Left ventricle myocardium inferior (tissue), 1 donor: ENCODE measurements at regions not wholly inside any gene's neighbourhood (a gene's known extent, or its start where the extent isn't known, plus 50 kb on each side); places are given as distances from the start of the nearest gene placed in this dataset.

Experiments
- DNase-seq: peaks from one replicate; pipeline ENCODE4 v3.0.0-alpha.2; 2020
- H3K27ac ChIP-seq: fragments of 200-600 bp; replicated peaks from 2 replicates; pipeline ENCODE4 v1.8.0; 2021
- H3K27me3 ChIP-seq: fragments of 200-600 bp; 2 replicates; pipeline ENCODE4 v1.8.0; 2021; ENCODE audit warnings: low read depth
- H3K36me3 ChIP-seq: fragments of 200-600 bp; 2 replicates; pipeline ENCODE4 v1.8.0; 2021
- H3K4me1 ChIP-seq: fragments of 200-600 bp; 2 replicates; pipeline ENCODE4 v1.8.0; 2021
- H3K4me3 ChIP-seq: fragments of 200-600 bp; 2 replicates; pipeline ENCODE4 v1.8.0; 2021; ENCODE audit warnings: mild to moderate bottlenecking, moderate library complexity
- H3K9me3 ChIP-seq: fragments of 200-600 bp; replicated peaks from 2 replicates; pipeline ENCODE4 v1.8.0; 2021
- CTCF ChIP-seq: fragments of 200-600 bp; IDR thresholded peaks from 2 replicates; pipeline ENCODE4 v1.8.0; 2021; ENCODE audit warnings: antibody characterized with exemption, mild to moderate bottlenecking, borderline replicate concordance
- intact Hi-C: fragments of 100-400 bp; cut with micrococcal nuclease; formaldehyde crosslinking; loops from one replicate; pipeline ENCODE4 v1.11.0; 2022
- donor health status: DM: no; HTN: yes; CAD: no; lungs with severe emphysema.

GRCh38 chr6:3610921-3611320 lies 140.6 kb downstream of the PXDC1 start:
- H3K27me3 ChIP-seq: peaks cover 41% of the 10 kb centered on the region
- no peaks in the 10 kb centered on the region for H3K4me1 ChIP-seq
- TF ChIP-seq CTCF: no peak
- H3K9me3 ChIP-seq: no peaks in the 10 kb centered on the region
- H3K27ac ChIP-seq: no peak overlapping the region
- DNase-seq: no peak
- intact Hi-C loops: no loop called here
- H3K36me3 ChIP-seq: no peaks in the 10 kb centered on the region
- no peak overlapping the region for H3K4me3 ChIP-seq

GRCh38 chr6:3610206-3610605 lies 141.3 kb downstream of the PXDC1 start:
- intact Hi-C loops: no loop called here
- Histone ChIP-seq H3K36me3 (no peaks in the 10 kb centered on the region), H3K27me3 (peaks cover 41% of the 10 kb centered on the region), H3K27ac (no peak overlapping the region), H3K4me1 (no peaks in the 10 kb centered on the region), H3K4me3 (no peak overlapping the region), H3K9me3 (no peaks in the 10 kb centered on the region)
- no peak for DNase-seq
- TF ChIP-seq CTCF: no peak

GRCh38 chr6:3609388-3609787 lies 142.1 kb downstream of the PXDC1 start:
- Histone ChIP-seq H3K36me3 (no peaks in the 10 kb centered on the region), H3K4me1 (no peaks in the 10 kb centered on the region), H3K4me3 (no peak overlapping the region), H3K27me3 (peaks cover 46% of the 10 kb centered on the region), H3K9me3 (no peaks in the 10 kb centered on the region), H3K27ac (no peak overlapping the region)
- intact Hi-C loops: no loop called here
- no peak for DNase-seq
- TF ChIP-seq CTCF: no peak

DNA sequence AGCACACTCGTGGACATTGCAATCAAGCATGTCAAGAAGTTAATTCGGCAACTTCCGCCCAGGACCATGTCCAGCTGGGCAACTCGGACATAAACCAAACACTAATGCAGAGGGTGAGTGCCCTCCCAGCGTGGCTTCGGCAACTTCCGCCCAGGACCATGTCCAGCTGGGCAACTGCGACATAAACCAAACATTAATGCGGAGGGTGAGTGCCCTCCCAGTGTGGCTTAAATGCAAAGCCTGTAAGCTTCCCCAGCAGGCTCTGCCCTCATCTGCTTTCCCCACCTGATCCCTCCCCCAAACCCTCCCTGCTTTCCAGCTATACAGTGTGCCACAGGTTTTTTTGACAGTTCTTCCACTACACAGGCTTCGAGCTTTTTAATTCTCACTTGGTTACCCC lies 143.4 kb downstream of the PXDC1 start:
- Histone ChIP-seq H3K27ac (no peak overlapping the region), H3K4me1 (no peaks in the 10 kb centered on the region)
- TF ChIP-seq CTCF: no peak

DNA sequence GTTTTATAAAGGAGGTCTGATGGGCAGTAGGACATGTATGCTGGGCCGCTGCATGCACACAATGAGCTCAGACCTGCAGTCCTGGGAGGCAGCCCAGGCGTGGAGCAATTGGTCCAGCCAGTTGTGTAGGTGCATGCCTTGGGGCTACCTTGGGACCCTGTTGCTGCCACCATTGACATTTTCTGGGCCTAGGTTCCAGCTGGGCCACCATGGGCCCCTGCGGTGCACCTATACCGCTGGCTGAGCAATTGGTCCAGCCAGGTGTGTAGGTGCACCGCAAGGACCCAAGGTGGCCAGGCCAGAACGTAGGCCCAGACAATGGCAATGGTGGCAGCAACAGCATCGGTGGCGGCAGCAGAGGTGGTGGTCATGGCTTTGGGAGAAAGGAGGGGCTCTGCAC lies 143.9 kb downstream of the PXDC1 start:
- no peak for TF ChIP-seq CTCF

More for the DNA sequence above, 143.4 kb downstream of the PXDC1 start:
- H3K27me3 ChIP-seq: peaks cover 47% of the 10 kb centered on the region
- no peak for DNase-seq
- intact Hi-C loops: no loop called here
- H3K9me3 ChIP-seq: no peaks in the 10 kb centered on the region
- no peak overlapping the region for H3K4me3 ChIP-seq
- H3K36me3 ChIP-seq: no peaks in the 10 kb centered on the region

GRCh38 chr6:3607171-3607570 lies 144.3 kb downstream of the PXDC1 start:
- no peak for DNase-seq
- H3K36me3 ChIP-seq: no peaks in the 10 kb centered on the region
- no peaks in the 10 kb centered on the region for H3K4me1 ChIP-seq
- no peak overlapping the region for H3K4me3 ChIP-seq
- H3K27ac ChIP-seq: no peak overlapping the region
- H3K9me3 ChIP-seq: peaks cover 7% of the 10 kb centered on the region
- no peak for TF ChIP-seq CTCF
- intact Hi-C loops: no loop called here
- peaks cover 54% of the 10 kb centered on the region for H3K27me3 ChIP-seq

More for the DNA sequence above, 143.9 kb downstream of the PXDC1 start:
- DNase-seq: no peak
- peaks cover 3% of the 10 kb centered on the region for H3K9me3 ChIP-seq
- no peak overlapping the region for H3K4me3 ChIP-seq
- no peaks in the 10 kb centered on the region for H3K4me1 ChIP-seq
- no peaks in the 10 kb centered on the region for H3K36me3 ChIP-seq
- H3K27ac ChIP-seq: no peak overlapping the region
- intact Hi-C loops: no loop called here
- H3K27me3 ChIP-seq: peaks cover 52% of the 10 kb centered on the region
